Skin epidermis (tissue), 12 donors: ENCODE measurements at regions not wholly inside any gene's neighbourhood (a gene's known extent, or its start where the extent isn't known, plus 50 kb on each side); places are given as distances from the start of the nearest gene placed in this dataset.
"Not testable (repeated sequence)": the region's sequence is repeated elsewhere in the genome, so short reads cannot be mapped to it uniquely, and the experiment has no call there.

Source experiments
- H3K27ac ChIP-seq, 21 experiments: fragments of 200-600 bp; sonication (generic) in 11 of 21; one replicate each; pipeline ENCODE4 v1.5.0; 2020; ENCODE audit warnings: mild to moderate bottlenecking in 3 of 21, inconsistent platforms in 2 of 21, moderate library complexity in 2 of 21
- H3K4me3 ChIP-seq, 7 experiments: fragments of 200-600 bp; sonication (generic) in 2 of 7; one replicate each; pipeline ENCODE4 v1.5.0; 2020; ENCODE audit warnings: inconsistent platforms in 2 of 7, mild to moderate bottlenecking in 2 of 7, moderate library complexity in 1 of 7

- not testable (repeated sequence) for H3K4me3 ChIP-seq, H3K27ac ChIP-seq
Observed at GRCh38 chrX:84851183-84851582, 152.5 kb upstream of the APOOL start.

- not testable (repeated sequence) for H3K4me3 ChIP-seq, H3K27ac ChIP-seq
Observed at GRCh38 chrX:84856791-84857190, 146.9 kb upstream of the APOOL start.

GRCh38 chrX:84858771-84859170 is 144.9 kb upstream of the APOOL start:
- not testable (repeated sequence) for H3K4me3 ChIP-seq, H3K27ac ChIP-seq

GRCh38 chrX:84865113-84865512 is 138.6 kb upstream of the APOOL start:
- H3K27ac ChIP-seq, result no peak overlapping the region
- H3K4me3 ChIP-seq, result no peak overlapping the region

- H3K27ac ChIP-seq, H3K4me3 ChIP-seq: not testable (repeated sequence)
Observed at GRCh38 chrX:84870281-84870680, 133.4 kb upstream of the APOOL start.

GRCh38 chrX:84872160-84872771 is 131.4 kb upstream of the APOOL start:
- not testable (repeated sequence) for H3K27ac ChIP-seq, H3K4me3 ChIP-seq

- no peak overlapping the region for H3K27ac ChIP-seq
Observed at GRCh38 chrX:84873176-84873575, 130.5 kb upstream of the APOOL start.

GRCh38 chrX:84876876-84877275 is 126.8 kb upstream of the APOOL start:
- no peak overlapping the region for H3K4me3 ChIP-seq
- H3K27ac ChIP-seq, result no peak overlapping the region

More at GRCh38 chrX:84873176-84873575, 130.5 kb upstream of the APOOL start:
- no peak overlapping the region for H3K4me3 ChIP-seq

GRCh38 chrX:84893897-84894296 is 109.8 kb upstream of the APOOL start:
- Histone ChIP-seq H3K4me3 (no peak overlapping the region), H3K27ac (no peak overlapping the region)

GRCh38 chrX:84907324-84907968 is 96.2 kb upstream of the APOOL start:
- H3K4me3 ChIP-seq, result no peak overlapping the region
- no peak overlapping the region for H3K27ac ChIP-seq

- Histone ChIP-seq H3K27ac (no peak overlapping the region), H3K4me3 (no peak overlapping the region)
Observed at GRCh38 chrX:84909151-84909550, 94.5 kb upstream of the APOOL start.

GRCh38 chrX:84924624-84925023 is 79.1 kb upstream of the APOOL start:
- Histone ChIP-seq H3K27ac (no peak overlapping the region), H3K4me3 (no peak overlapping the region)

GRCh38 chrX:84932814-84933213 is 70.9 kb upstream of the APOOL start:
- H3K27ac ChIP-seq, result no peak overlapping the region
- no peak overlapping the region for H3K4me3 ChIP-seq

- Histone ChIP-seq H3K27ac (no peak overlapping the region), H3K4me3 (no peak overlapping the region)
Observed at GRCh38 chrX:84933956-84934556, 69.6 kb upstream of the APOOL start.
